SK-N-SH treated with all-trans-retinoic acid at 6 μM for 48 hours (cell line): ENCODE measurements at regions not wholly inside any gene's neighbourhood (a gene's known extent, or its start where the extent isn't known, plus 50 kb on each side); places are given as distances from the start of the nearest gene placed in this dataset.
"Not testable (repeated sequence)": the region's sequence is repeated elsewhere in the genome, so short reads cannot be mapped to it uniquely, and the experiment has no call there.

ENCODE experiments used
- ATAC-seq: fragments of 200-7000 bp; cut with Tn5 transposase; 3 replicates; pipeline ENCODE4 v1.9.1; 2020; ENCODE audit warnings: mild to moderate bottlenecking, moderate library complexity
- BACH2 ChIP-seq: fragments of 250-450 bp; sonication (Bioruptor Pico); IDR thresholded peaks from 2 replicates; pipeline ENCODE4 v1.9.0; 2021; ENCODE audit warnings: mild to moderate bottlenecking, borderline replicate concordance
- CSDC2 ChIP-seq: fragments of 250-450 bp; sonication (Bioruptor Pico); IDR thresholded peaks from 2 replicates; pipeline ENCODE4 v1.5.0; 2020; ENCODE audit warnings: mild to moderate bottlenecking, moderate library complexity
- ESRRG ChIP-seq: fragments of 250-450 bp; sonication (Bioruptor Pico); IDR thresholded peaks from 2 replicates; pipeline ENCODE4 v1.6.1; 2021; ENCODE audit warnings: mild to moderate bottlenecking
- OSR1 ChIP-seq: fragments of 250-450 bp; sonication (Bioruptor Pico); IDR thresholded peaks from 2 replicates; pipeline ENCODE4 v1.8.0; 2022; ENCODE audit warnings: moderate library complexity, mild to moderate bottlenecking, inconsistent platforms
- RARB ChIP-seq: fragments of 250-450 bp; sonication (Bioruptor Pico); IDR thresholded peaks from 2 replicates; pipeline ENCODE4 v1.8.0; 2021; ENCODE audit warnings: mild to moderate bottlenecking, moderate library complexity
- SNAI2 ChIP-seq: fragments of 250-450 bp; sonication (Bioruptor Pico); IDR thresholded peaks from 2 replicates; pipeline ENCODE4 v1.5.0; 2020; ENCODE audit warnings: mild to moderate bottlenecking, moderate library complexity
- TOX ChIP-seq: fragments of 250-450 bp; sonication (Bioruptor Pico); IDR thresholded peaks from 2 replicates; pipeline ENCODE4 v1.8.0; 2021; ENCODE audit warnings: mild to moderate bottlenecking, moderate library complexity, borderline replicate concordance
- ZC3H10 ChIP-seq: fragments of 250-450 bp; sonication (Bioruptor Pico); IDR thresholded peaks from 2 replicates; pipeline ENCODE4 v1.5.1; 2021; ENCODE audit warnings: mild to moderate bottlenecking, moderate library complexity
- ZFP3 ChIP-seq: fragments of 250-450 bp; sonication (Bioruptor Pico); IDR thresholded peaks from 2 replicates; pipeline ENCODE4 v1.5.0; 2020; ENCODE audit warnings: mild to moderate bottlenecking, moderate library complexity
- ZFP30 ChIP-seq: fragments of 450-650 bp; formaldehyde crosslinking; IDR thresholded peaks from 2 replicates; pipeline ENCODE4 v1.5.0; 2022; ENCODE audit warnings: mild to moderate bottlenecking, moderate library complexity
- ZNF565 ChIP-seq: fragments of 450-650 bp; formaldehyde crosslinking; conservative IDR thresholded peaks from 2 replicates; pipeline ENCODE4 v1.5.0; 2020; ENCODE audit warnings: low read depth, mild to moderate bottlenecking, moderate library complexity
- ZNF70 ChIP-seq: fragments of 450-650 bp; formaldehyde crosslinking; IDR thresholded peaks from 2 replicates; pipeline ENCODE4 v1.5.0; 2020; ENCODE audit warnings: mild to moderate bottlenecking, moderate library complexity
- ZNF8 ChIP-seq: fragments of 450-650 bp; formaldehyde crosslinking; IDR thresholded peaks from 2 replicates; pipeline ENCODE4 v1.5.0; 2020; ENCODE audit warnings: mild to moderate bottlenecking, moderate library complexity
- TF ChIP-seq, protein P1 (sequence below): fragments of 250-450 bp; sonication (Bioruptor Pico); IDR thresholded peaks from 2 replicates; pipeline ENCODE4 v1.5.0; 2020; ENCODE audit warnings: mild to moderate bottlenecking, moderate library complexity
- TF ChIP-seq, protein P2 (sequence below): fragments of 250-450 bp; sonication (Bioruptor Pico); IDR thresholded peaks from 2 replicates; pipeline ENCODE4 v1.8.0; 2020; ENCODE audit warnings: mild to moderate bottlenecking, moderate library complexity, borderline replicate concordance
- TF ChIP-seq, protein P3 (sequence below): fragments of 250-450 bp; sonication (Bioruptor Pico); IDR thresholded peaks from 2 replicates; pipeline ENCODE4 v1.8.0; 2021; ENCODE audit warnings: low read depth, mild to moderate bottlenecking, moderate library complexity, borderline replicate concordance
- TF ChIP-seq, protein P4 (sequence below): fragments of 250-450 bp; sonication (Bioruptor Pico); IDR thresholded peaks from 2 replicates; pipeline ENCODE4 v1.5.1; 2021; ENCODE audit warnings: mild to moderate bottlenecking, moderate library complexity
- TF ChIP-seq, protein P5 (sequence below): fragments of 250-450 bp; sonication (Bioruptor Pico); IDR thresholded peaks from 2 replicates; pipeline ENCODE4 v1.5.1; 2020; ENCODE audit warnings: low read depth, mild to moderate bottlenecking, moderate library complexity

DNA sequence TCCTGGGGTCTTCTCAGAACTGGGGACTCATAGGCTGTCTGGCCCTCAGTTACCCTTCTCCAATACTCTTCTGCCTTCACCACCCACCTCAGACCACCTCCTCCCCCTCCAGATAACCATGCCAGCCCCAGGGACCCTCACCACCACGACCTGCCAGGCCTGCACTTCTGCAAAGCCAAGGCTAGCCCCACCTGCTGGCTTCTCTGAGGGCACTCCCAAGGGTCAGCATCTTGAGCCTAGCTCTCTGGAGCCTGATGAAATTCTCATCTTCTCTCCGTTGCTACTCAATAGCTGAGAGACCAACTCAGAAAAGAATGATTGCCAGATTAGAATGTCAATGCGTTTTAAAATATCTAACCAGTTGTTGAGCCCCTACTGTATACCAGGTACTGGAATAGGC is 56.1 kb upstream of the LYRM9 start (continued):
- TF ChIP-seq, protein P1, sequence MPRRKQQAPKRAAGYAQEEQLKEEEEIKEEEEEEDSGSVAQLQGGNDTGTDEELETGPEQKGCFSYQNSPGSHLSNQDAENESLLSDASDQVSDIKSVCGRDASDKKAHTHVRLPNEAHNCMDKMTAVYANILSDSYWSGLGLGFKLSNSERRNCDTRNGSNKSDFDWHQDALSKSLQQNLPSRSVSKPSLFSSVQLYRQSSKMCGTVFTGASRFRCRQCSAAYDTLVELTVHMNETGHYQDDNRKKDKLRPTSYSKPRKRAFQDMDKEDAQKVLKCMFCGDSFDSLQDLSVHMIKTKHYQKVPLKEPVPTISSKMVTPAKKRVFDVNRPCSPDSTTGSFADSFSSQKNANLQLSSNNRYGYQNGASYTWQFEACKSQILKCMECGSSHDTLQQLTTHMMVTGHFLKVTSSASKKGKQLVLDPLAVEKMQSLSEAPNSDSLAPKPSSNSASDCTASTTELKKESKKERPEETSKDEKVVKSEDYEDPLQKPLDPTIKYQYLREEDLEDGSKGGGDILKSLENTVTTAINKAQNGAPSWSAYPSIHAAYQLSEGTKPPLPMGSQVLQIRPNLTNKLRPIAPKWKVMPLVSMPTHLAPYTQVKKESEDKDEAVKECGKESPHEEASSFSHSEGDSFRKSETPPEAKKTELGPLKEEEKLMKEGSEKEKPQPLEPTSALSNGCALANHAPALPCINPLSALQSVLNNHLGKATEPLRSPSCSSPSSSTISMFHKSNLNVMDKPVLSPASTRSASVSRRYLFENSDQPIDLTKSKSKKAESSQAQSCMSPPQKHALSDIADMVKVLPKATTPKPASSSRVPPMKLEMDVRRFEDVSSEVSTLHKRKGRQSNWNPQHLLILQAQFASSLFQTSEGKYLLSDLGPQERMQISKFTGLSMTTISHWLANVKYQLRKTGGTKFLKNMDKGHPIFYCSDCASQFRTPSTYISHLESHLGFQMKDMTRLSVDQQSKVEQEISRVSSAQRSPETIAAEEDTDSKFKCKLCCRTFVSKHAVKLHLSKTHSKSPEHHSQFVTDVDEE: no peak
- TF ChIP-seq ZNF8 (CRISPR knock-in tag) (no peak), TOX (no peak), ZNF70 (CRISPR knock-in tag) (no peak), SNAI2 (CRISPR knock-in tag) (no peak), ZFP30 (CRISPR knock-in tag) (no peak), ESRRG (CRISPR knock-in tag) (no peak)

DNA sequence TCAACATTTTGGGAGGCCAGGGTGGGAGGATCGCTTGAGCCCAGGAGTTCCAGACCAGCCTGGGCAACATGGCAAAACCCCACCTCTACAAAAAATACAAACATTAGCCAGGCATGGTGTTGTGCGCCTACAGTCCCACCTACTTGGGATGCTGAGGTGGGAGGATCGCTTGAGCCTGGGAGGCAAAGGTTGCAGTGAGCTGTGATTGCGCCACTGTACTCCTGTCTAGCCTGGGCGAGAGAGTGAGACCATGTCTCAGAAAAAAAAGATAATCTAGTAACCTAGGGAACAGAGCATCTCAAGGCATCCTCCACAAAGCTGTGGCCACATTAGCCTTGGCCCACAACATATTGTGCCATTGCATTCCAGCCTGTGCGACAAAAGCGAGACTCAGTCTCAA is 57.1 kb upstream of the LYRM9 start:
- ATAC-seq: not testable (repeated sequence)

DNA sequence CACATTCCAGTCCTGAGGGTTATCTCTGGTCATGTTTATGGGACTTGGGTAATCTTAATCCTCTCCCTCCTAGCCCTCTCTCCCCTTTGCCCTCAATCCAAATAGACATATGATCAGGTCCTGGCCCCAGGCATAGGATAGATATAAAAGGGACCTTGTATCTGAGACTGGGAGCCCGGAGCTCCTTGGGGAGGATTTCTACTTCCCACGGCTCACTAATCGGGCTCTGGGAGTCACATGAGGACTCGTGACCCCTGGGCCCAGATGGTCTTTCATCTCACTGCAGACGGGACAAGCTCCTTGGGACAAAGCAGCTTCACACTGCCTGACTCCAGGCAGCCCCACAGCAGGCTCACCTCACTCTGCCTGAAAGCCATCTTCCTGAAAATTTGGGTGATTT is 57.8 kb upstream of the LYRM9 start:
- TF ChIP-seq, protein P2, sequence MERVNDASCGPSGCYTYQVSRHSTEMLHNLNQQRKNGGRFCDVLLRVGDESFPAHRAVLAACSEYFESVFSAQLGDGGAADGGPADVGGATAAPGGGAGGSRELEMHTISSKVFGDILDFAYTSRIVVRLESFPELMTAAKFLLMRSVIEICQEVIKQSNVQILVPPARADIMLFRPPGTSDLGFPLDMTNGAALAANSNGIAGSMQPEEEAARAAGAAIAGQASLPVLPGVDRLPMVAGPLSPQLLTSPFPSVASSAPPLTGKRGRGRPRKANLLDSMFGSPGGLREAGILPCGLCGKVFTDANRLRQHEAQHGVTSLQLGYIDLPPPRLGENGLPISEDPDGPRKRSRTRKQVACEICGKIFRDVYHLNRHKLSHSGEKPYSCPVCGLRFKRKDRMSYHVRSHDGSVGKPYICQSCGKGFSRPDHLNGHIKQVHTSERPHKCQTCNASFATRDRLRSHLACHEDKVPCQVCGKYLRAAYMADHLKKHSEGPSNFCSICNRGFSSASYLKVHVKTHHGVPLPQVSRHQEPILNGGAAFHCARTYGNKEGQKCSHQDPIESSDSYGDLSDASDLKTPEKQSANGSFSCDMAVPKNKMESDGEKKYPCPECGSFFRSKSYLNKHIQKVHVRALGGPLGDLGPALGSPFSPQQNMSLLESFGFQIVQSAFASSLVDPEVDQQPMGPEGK (CRISPR knock-in tag): no peak
- TF ChIP-seq ZFP3 (CRISPR knock-in tag) (no peak), RARB (CRISPR knock-in tag) (no peak), OSR1 (CRISPR knock-in tag) (no peak), CSDC2 (CRISPR knock-in tag) (no peak), ZC3H10 (no peak), BACH2 (CRISPR knock-in tag) (no peak), ZNF565 (CRISPR knock-in tag) (no peak)
- TF ChIP-seq, protein P3, sequence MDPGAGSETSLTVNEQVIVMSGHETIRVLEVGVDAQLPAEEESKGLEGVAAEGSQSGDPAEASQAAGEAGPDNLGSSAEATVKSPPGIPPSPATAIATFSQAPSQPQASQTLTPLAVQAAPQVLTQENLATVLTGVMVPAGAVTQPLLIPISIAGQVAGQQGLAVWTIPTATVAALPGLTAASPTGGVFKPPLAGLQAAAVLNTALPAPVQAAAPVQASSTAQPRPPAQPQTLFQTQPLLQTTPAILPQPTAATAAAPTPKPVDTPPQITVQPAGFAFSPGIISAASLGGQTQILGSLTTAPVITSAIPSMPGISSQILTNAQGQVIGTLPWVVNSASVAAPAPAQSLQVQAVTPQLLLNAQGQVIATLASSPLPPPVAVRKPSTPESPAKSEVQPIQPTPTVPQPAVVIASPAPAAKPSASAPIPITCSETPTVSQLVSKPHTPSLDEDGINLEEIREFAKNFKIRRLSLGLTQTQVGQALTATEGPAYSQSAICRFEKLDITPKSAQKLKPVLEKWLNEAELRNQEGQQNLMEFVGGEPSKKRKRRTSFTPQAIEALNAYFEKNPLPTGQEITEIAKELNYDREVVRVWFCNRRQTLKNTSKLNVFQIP (CRISPR knock-in tag): no peak
- TF ChIP-seq, protein P4, sequence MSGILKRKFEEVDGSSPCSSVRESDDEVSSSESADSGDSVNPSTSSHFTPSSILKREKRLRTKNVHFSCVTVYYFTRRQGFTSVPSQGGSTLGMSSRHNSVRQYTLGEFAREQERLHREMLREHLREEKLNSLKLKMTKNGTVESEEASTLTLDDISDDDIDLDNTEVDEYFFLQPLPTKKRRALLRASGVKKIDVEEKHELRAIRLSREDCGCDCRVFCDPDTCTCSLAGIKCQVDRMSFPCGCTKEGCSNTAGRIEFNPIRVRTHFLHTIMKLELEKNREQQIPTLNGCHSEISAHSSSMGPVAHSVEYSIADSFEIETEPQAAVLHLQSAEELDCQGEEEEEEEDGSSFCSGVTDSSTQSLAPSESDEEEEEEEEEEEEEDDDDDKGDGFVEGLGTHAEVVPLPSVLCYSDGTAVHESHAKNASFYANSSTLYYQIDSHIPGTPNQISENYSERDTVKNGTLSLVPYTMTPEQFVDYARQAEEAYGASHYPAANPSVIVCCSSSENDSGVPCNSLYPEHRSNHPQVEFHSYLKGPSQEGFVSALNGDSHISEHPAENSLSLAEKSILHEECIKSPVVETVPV (CRISPR knock-in tag): no peak
- TF ChIP-seq, protein P1: no peak
- TF ChIP-seq, protein P5, sequence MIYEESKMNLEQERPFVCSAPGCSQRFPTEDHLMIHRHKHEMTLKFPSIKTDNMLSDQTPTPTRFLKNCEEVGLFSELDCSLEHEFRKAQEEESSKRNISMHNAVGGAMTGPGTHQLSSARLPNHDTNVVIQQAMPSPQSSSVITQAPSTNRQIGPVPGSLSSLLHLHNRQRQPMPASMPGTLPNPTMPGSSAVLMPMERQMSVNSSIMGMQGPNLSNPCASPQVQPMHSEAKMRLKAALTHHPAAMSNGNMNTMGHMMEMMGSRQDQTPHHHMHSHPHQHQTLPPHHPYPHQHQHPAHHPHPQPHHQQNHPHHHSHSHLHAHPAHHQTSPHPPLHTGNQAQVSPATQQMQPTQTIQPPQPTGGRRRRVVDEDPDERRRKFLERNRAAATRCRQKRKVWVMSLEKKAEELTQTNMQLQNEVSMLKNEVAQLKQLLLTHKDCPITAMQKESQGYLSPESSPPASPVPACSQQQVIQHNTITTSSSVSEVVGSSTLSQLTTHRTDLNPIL (CRISPR knock-in tag): no peak
- no peak for ATAC-seq
